ENCODE measurements at regions not wholly inside any gene's neighbourhood (a gene's known extent, or its start where the extent isn't known, plus 50 kb on each side); places are given as distances from the start of the nearest gene placed in this dataset.

GRCh38 chr6:165060720-165061119, 248.7 kb downstream of the C6orf118 start:
- TF ChIP-seq CTCF (IDR thresholded peaks at IDR 0.05): no peak
- DNase-seq (ENCODE audit: low spot score): no peak
- no peak for ATAC-seq (ENCODE audit: low FRiP score)

- DNase-seq (ENCODE audit: low spot score): no peak
These were observed 250.4 kb downstream of the C6orf118 start for GRCh38 chr6:165059032-165059431.

GRCh38 chr6:165056292-165056691, 253.1 kb downstream of the C6orf118 start:
- ATAC-seq (ENCODE audit: low FRiP score): no peak
- no peak for TF ChIP-seq CTCF (IDR thresholded peaks at IDR 0.05)

More at GRCh38 chr6:165059032-165059431, 250.4 kb downstream of the C6orf118 start:
- ATAC-seq (ENCODE audit: low FRiP score): no peak
- TF ChIP-seq CTCF (IDR thresholded peaks at IDR 0.05): no peak

GRCh38 chr6:165055231-165055630, 254.2 kb downstream of the C6orf118 start:
- DNase-seq (ENCODE audit: low spot score) (no peak), ATAC-seq (ENCODE audit: low FRiP score) (no peak)
- TF ChIP-seq CTCF (IDR thresholded peaks at IDR 0.05): no peak

More at GRCh38 chr6:165056292-165056691, 253.1 kb downstream of the C6orf118 start:
- DNase-seq (ENCODE audit: low spot score): no peak

GRCh38 chr6:165052561-165053480, 256.6 kb downstream of the C6orf118 start:
- no peak for TF ChIP-seq CTCF (IDR thresholded peaks at IDR 0.05)
- DNase-seq (ENCODE audit: low spot score) (no peak), ATAC-seq (ENCODE audit: low FRiP score) (no peak)

GRCh38 chr6:165049362-165049761, 260.0 kb downstream of the C6orf118 start:
- no peak for TF ChIP-seq CTCF (IDR thresholded peaks at IDR 0.05)
- ATAC-seq (ENCODE audit: low FRiP score): no peak
- no peak for DNase-seq (ENCODE audit: low spot score)

GRCh38 chr6:165047952-165048351, 261.5 kb downstream of the C6orf118 start:
- no peak for TF ChIP-seq CTCF (IDR thresholded peaks at IDR 0.05)
- DNase-seq (ENCODE audit: low spot score) (no peak), ATAC-seq (ENCODE audit: low FRiP score) (no peak)
